ENCODE measurements at regions not wholly inside any gene's neighbourhood (a gene's known extent, or its start where the extent isn't known, plus 50 kb on each side); places are given as distances from the start of the nearest gene placed in this dataset.

DNA sequence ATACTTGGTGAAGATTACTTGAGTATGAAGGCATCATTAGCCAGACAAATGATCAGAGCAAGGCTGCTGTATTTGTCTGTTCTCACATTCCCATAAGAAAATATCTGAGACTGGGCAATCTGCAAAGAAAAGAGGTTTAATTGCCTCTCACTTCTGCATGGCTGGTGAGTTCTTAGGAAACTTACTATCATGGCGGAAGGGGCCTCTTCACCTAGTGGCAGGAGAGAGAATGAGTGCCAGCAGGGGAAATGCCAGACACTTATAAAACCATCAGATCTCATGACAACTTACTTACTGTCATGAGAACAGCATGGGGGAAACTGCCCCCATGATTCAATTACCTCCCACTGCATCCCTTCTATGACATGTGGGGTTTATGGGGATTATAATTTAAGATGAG lies 452.3 kb downstream of the GALR1 start:
- Histone ChIP-seq H2AFZ (ENCODE audit: low read depth, low read length) (no peak overlapping the region), H3K9me3 (ENCODE audit: low read length) (no peaks in the 10 kb centered on the region), H3K27ac (ENCODE audit: low read length) (no peak overlapping the region), H3K9ac (ENCODE audit: low read length) (no peak overlapping the region), H3K79me2 (replicated peaks; ENCODE audit: insufficient read depth, low read length) (no peaks in the 10 kb centered on the region), H3K9me2 (ENCODE audit: insufficient read depth, low read length) (no peaks in the 10 kb centered on the region), H3K4me2 (ENCODE audit: low read length) (no peak overlapping the region), H3K27me3 (ENCODE audit: insufficient read depth, low read depth, low read length) (no peaks in the 10 kb centered on the region), H4K20me1 (ENCODE audit: insufficient read depth) (no peaks in the 10 kb centered on the region), H3K36me3 (ENCODE audit: insufficient read depth, low read length) (no peaks in the 10 kb centered on the region), H3F3A (ENCODE audit: insufficient read depth, low read length, poor library complexity, severe bottlenecking) (no peaks in the 10 kb centered on the region), H3K4me3 (ENCODE audit: low read length) (no peak overlapping the region)
- TF ChIP-seq RAD21 (conservative IDR thresholded peaks at IDR 0.05) (no peak), CTCF (IDR thresholded peaks at IDR 0.05; ENCODE audit: poor library complexity, severe bottlenecking) (no peak), SMC3 (conservative IDR thresholded peaks at IDR 0.05; ENCODE audit: poor library complexity) (no peak), EZH2 (IDR thresholded peaks at IDR 0.05; ENCODE audit: borderline replicate concordance, insufficient read depth, low read length, poor library complexity, severe bottlenecking) (no peak), TAF1 (IDR thresholded peaks at IDR 0.05; ENCODE audit: low read depth) (no peak), MXI1 (conservative IDR thresholded peaks at IDR 0.05; ENCODE audit: poor library complexity, severe bottlenecking) (no peak), EP300 (conservative IDR thresholded peaks at IDR 0.05; ENCODE audit: poor library complexity, severe bottlenecking) (no peak), POLR2AphosphoS5 (IDR thresholded peaks at IDR 0.05) (no peak)
- TF ChIP-seq, protein P1, sequence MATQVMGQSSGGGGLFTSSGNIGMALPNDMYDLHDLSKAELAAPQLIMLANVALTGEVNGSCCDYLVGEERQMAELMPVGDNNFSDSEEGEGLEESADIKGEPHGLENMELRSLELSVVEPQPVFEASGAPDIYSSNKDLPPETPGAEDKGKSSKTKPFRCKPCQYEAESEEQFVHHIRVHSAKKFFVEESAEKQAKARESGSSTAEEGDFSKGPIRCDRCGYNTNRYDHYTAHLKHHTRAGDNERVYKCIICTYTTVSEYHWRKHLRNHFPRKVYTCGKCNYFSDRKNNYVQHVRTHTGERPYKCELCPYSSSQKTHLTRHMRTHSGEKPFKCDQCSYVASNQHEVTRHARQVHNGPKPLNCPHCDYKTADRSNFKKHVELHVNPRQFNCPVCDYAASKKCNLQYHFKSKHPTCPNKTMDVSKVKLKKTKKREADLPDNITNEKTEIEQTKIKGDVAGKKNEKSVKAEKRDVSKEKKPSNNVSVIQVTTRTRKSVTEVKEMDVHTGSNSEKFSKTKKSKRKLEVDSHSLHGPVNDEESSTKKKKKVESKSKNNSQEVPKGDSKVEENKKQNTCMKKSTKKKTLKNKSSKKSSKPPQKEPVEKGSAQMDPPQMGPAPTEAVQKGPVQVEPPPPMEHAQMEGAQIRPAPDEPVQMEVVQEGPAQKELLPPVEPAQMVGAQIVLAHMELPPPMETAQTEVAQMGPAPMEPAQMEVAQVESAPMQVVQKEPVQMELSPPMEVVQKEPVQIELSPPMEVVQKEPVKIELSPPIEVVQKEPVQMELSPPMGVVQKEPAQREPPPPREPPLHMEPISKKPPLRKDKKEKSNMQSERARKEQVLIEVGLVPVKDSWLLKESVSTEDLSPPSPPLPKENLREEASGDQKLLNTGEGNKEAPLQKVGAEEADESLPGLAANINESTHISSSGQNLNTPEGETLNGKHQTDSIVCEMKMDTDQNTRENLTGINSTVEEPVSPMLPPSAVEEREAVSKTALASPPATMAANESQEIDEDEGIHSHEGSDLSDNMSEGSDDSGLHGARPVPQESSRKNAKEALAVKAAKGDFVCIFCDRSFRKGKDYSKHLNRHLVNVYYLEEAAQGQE (IDR thresholded peaks at IDR 0.05; ENCODE audit: borderline replicate concordance): no peak

DNA sequence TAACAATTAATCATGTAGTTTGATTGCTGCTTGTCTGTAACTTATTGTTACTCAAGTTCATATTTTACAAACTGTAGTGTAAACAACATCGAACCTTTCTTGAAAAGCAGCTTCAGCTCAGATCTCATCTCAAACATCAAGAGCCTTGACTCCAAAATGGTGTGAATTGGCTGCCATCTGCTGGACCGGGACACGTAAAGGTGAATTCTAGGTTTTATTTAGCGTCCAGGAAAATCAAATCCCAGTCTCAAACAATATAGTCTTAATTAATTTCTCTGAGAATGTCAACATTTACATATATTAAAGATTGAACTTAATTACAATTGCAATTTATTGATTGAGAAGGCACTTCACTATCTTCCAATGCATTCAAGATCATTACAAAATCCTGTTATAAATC lies 453.0 kb downstream of the GALR1 start:
- no peaks in the 10 kb centered on the region for H3F3A ChIP-seq (ENCODE audit: insufficient read depth, low read length, poor library complexity, severe bottlenecking)
- H4K20me1 ChIP-seq (ENCODE audit: insufficient read depth): no peaks in the 10 kb centered on the region
- no peaks in the 10 kb centered on the region for H3K9me3 ChIP-seq (ENCODE audit: low read length)
- H3K9me2 ChIP-seq (ENCODE audit: insufficient read depth, low read length): no peaks in the 10 kb centered on the region
- H3K27me3 ChIP-seq (ENCODE audit: insufficient read depth, low read depth, low read length): no peaks in the 10 kb centered on the region
- H3K9ac ChIP-seq (ENCODE audit: low read length): no peak overlapping the region
- no peak for TF ChIP-seq TAF1 (IDR thresholded peaks at IDR 0.05; ENCODE audit: low read depth)
- peak; percentile 86 for TF ChIP-seq SMC3 (conservative IDR thresholded peaks at IDR 0.05; ENCODE audit: poor library complexity)
- TF ChIP-seq RAD21 (conservative IDR thresholded peaks at IDR 0.05): peak; percentile 91
- peak; percentile 82 for TF ChIP-seq CTCF (IDR thresholded peaks at IDR 0.05; ENCODE audit: poor library complexity, severe bottlenecking)
- H3K79me2 ChIP-seq (replicated peaks; ENCODE audit: insufficient read depth, low read length): no peaks in the 10 kb centered on the region
- H3K36me3 ChIP-seq (ENCODE audit: insufficient read depth, low read length): no peaks in the 10 kb centered on the region
- H3K4me3 ChIP-seq (ENCODE audit: low read length): no peak overlapping the region
- no peak overlapping the region for H2AFZ ChIP-seq (ENCODE audit: low read depth, low read length)
- no peak overlapping the region for H3K27ac ChIP-seq (ENCODE audit: low read length)
- H3K4me2 ChIP-seq (ENCODE audit: low read length): no peak overlapping the region
